Choroid plexus epithelial cell (primary cell): ENCODE measurements at regions not wholly inside any gene's neighbourhood (a gene's known extent, or its start where the extent isn't known, plus 50 kb on each side); places are given as distances from the start of the nearest gene placed in this dataset.

Source experiments
- DNase-seq: peaks from one replicate; pipeline ENCODE4 v3.0.0-alpha.2; 2010; ENCODE audit warnings: low read depth
- H3K4me3 ChIP-seq: 2 replicates; pipeline ENCODE4 v1.5.1; 2011; ENCODE audit warnings: low read depth, mild to moderate bottlenecking, control low read depth, low read length, moderate library complexity
- TF ChIP-seq, protein P1 (sequence below): conservative IDR thresholded peaks from 2 replicates; pipeline ENCODE4 v1.5.1; 2011; ENCODE audit warnings: low read depth, mild to moderate bottlenecking, control low read depth, inconsistent platforms, low read length, moderate library complexity

DNA sequence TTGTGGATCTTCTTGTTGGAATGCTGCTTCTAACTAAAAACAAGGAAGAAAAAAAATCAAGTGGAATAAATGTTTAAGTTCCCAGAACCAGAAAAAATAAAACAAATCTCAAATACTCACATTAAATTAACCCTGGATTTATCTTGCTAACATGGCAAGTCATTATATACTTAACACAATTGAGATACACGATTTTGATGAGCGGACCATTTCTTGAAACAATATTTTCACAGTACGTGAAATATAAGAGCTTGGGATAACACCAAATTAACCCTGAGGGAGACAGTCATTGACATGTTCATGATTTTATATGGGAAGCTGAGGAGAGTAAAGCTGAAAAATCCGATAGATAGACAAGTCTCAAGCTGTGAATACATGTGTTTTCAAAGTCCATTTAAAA, 128.6 kb downstream of the PTCSC3 start:
- no peak overlapping the region for H3K4me3 ChIP-seq
- TF ChIP-seq, protein P1, sequence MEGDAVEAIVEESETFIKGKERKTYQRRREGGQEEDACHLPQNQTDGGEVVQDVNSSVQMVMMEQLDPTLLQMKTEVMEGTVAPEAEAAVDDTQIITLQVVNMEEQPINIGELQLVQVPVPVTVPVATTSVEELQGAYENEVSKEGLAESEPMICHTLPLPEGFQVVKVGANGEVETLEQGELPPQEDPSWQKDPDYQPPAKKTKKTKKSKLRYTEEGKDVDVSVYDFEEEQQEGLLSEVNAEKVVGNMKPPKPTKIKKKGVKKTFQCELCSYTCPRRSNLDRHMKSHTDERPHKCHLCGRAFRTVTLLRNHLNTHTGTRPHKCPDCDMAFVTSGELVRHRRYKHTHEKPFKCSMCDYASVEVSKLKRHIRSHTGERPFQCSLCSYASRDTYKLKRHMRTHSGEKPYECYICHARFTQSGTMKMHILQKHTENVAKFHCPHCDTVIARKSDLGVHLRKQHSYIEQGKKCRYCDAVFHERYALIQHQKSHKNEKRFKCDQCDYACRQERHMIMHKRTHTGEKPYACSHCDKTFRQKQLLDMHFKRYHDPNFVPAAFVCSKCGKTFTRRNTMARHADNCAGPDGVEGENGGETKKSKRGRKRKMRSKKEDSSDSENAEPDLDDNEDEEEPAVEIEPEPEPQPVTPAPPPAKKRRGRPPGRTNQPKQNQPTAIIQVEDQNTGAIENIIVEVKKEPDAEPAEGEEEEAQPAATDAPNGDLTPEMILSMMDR, result no peak
- DNase-seq, result no peak

GRCh38 chr14:36035675-36036074, 140.8 kb downstream of the PTCSC3 start:
- no peak overlapping the region for H3K4me3 ChIP-seq
- DNase-seq, result no peak
- TF ChIP-seq, protein P1, result no peak

DNA sequence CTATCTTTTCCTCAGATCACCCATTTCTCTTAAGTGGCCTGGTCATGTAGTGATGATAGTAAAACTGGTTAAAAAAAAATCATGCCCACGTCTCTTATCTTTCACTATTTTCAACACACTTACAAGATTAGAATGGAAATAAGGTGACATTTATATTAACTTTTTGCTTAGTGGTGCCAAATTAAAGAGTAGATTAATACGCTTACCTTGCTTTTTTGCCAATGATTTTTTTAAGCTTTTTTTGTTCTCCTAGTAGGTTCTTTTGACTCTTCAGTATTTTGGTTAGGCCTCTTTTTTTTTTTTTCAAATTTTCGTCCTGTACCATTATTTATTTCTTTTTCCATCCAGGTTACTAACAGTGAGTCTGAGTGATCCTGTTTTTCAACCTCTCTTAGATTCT, 147.9 kb downstream of the PTCSC3 start:
- TF ChIP-seq, protein P1, result no peak
- no peak for DNase-seq
- no peak overlapping the region for H3K4me3 ChIP-seq

GRCh38 chr14:36028218-36028617, 148.3 kb downstream of the PTCSC3 start:
- no peak overlapping the region for H3K4me3 ChIP-seq
- no peak for DNase-seq

DNA sequence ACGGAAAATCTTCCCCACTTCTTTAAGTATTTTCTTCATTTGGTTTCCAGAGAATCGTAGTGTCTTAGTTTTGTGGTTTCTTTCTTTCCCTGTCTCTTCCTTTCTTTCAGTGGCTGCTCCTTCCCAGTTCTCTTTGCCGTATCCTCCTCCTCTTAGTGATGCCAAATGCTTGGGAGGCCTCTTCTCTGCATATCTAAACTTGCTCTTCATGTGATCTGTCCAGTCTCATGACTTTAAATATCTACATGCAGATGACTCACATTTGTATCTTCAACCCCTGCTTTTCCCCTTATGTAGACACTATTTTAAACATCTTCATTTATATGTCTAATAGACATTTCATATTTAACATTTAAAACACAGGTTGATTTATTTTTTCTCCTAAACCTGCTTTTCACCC, 149.2 kb downstream of the PTCSC3 start:
- TF ChIP-seq, protein P1, result no peak
- DNase-seq, result no peak
- no peak overlapping the region for H3K4me3 ChIP-seq

More at GRCh38 chr14:36028218-36028617, 148.3 kb downstream of the PTCSC3 start:
- TF ChIP-seq, protein P1, result no peak

GRCh38 chr14:36022765-36023410, 153.6 kb downstream of the PTCSC3 start:
- DNase-seq, result no peak
- no peak overlapping the region for H3K4me3 ChIP-seq
- TF ChIP-seq, protein P1, result no peak

DNA sequence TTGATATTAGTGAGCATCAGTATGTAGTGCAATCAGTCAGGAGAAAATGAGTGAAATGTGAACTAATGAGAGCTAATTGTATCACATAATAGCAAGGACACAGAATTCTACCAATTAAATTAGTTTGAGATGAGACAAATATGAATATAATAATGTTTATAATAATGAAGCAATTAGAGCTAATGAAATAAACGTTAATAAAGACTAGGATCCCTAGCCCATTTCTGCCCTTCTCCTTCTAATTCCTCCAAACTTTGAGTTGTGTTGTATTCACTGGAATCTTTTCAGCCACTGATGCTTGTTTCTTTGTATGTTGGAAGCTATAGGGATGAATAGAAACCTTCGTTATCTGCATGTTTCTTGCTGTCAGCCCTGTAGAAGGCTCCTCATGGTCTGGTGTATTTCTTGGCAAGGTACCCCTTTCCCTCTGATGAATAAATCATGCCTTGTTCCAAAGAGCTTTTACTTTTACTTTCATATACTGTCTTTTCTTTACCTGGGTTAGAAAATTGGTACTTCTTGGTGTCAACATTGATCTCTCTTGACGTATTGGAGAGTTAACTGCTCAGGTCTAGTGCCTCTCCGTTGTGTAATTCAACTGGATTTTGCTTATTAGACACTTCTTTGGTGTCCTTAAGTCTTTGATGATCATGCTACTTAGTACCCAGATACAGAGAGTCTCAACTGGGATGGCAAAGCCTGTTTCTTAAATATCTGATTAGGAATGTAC, 154.8 kb downstream of the PTCSC3 start:
- no peak overlapping the region for H3K4me3 ChIP-seq
- TF ChIP-seq, protein P1, result no peak

More for the DNA sequence above, 154.8 kb downstream of the PTCSC3 start:
- DNase-seq, result no peak
